ENCODE measurements at regions not wholly inside any gene's neighbourhood (a gene's known extent, or its start where the extent isn't known, plus 50 kb on each side); places are given as distances from the start of the nearest gene placed in this dataset.

GRCh38 chr7:121480566-121481335 is 84.6 kb upstream of the FAM3C start:
- Histone ChIP-seq H3K79me1 (ENCODE audit: low read depth in 1 of 2, low read length in 2 of 2) (no peaks in the 10 kb centered on the region), H3K23ac (ENCODE audit: low read depth, low read length) (no peak overlapping the region), H2BK20ac (ENCODE audit: low read depth, low read length) (no peak overlapping the region), H3K4me2 (ENCODE audit: low read depth, low read length) (no peak overlapping the region), H3K4me3 (ENCODE audit: insufficient read depth, low read depth, low read length) (no peak overlapping the region), H3K4me1 (ENCODE audit: control insufficient read depth, insufficient read depth, low read length) (no peaks in the 10 kb centered on the region; the same call in 1 of the 2 replicates), H2AK5ac (ENCODE audit: low read depth, low read length) (no peak overlapping the region), H4K20me1 (ENCODE audit: insufficient read depth, low read length) (no peaks in the 10 kb centered on the region), H4K91ac (ENCODE audit: insufficient read depth, low read depth, low read length) (no peak overlapping the region), H2BK15ac (ENCODE audit: low read depth, low read length) (no peak overlapping the region), H2BK120ac (ENCODE audit: low read depth, low read length) (no peak overlapping the region), H2BK5ac (ENCODE audit: low read depth, low read length, poor library complexity, severe bottlenecking) (no peak overlapping the region), H3K9me1 (ENCODE audit: insufficient read depth, low read length) (no peaks in the 10 kb centered on the region), H3K27ac (ENCODE audit: insufficient read depth, low read length) (no peak overlapping the region), H3K9ac (ENCODE audit: low read depth, low read length) (no peak overlapping the region), H2AFZ (replicated peaks; ENCODE audit: low read length, poor library complexity) (no peak overlapping the region), H3K36me3 (ENCODE audit: control insufficient read depth, insufficient read depth, low read length) (no peaks in the 10 kb centered on the region), H4K8ac (ENCODE audit: low read depth in 2 of 2, low read length in 2 of 2) (no peak overlapping the region), H2AK9ac (replicated peaks; ENCODE audit: low read depth, low read length, poor library complexity) (no peak overlapping the region), H4K5ac (ENCODE audit: low read depth, low read length) (no peak overlapping the region), H3K18ac (ENCODE audit: low read depth, low read length) (no peak overlapping the region), H3K27me3 (ENCODE audit: control insufficient read depth, insufficient read depth, low read length) (peaks cover 1% of the 10 kb centered on the region; the same call in 1 of the 2 replicates), H3K14ac (replicated peaks; ENCODE audit: low read depth, low read length) (no peak overlapping the region), H3K4ac (ENCODE audit: low read depth, low read length) (no peak overlapping the region), H3K56ac (ENCODE audit: extremely low read depth, insufficient read depth, low read length) (no peak overlapping the region), H3K9me3 (ENCODE audit: control insufficient read depth, insufficient read depth, low read length) (no peaks in the 10 kb centered on the region)
- BruUV-seq (replicated peaks) = no TSS peak
- no CpG with 5 or more reads among the region's 6 CpGs for WGBS, 2 experiments (ENCODE audit: extremely low coverage in 2 of 2, insufficient read length in 1 of 2)
- ChIA-PET POLR2A (ENCODE audit: unreplicated experiment) (no interaction called here), CTCF (no interaction called here)
- dilution Hi-C loops (cut with HindIII; ENCODE audit: low sequenced_read_pairs, unreplicated experiment) (no loop called here), in situ Hi-C loops (cut with MboI; ENCODE audit: low sequenced_read_pairs) (no loop called here), intact Hi-C loops (cut with micrococcal nuclease) (no loop called here)
- DNase-seq (no peak), ATAC-seq (ENCODE audit: low read depth) (no peak; the same call in 1 of the 2 replicates)
- no peak for TF ChIP-seq FOS (IDR thresholded peaks at IDR 0.05; ENCODE audit: low read depth, low read length)

Measured in IMR-90 (cell line).